SIG-M5 treated with dmso at 0.1 percent for 504 hours (cell line): ENCODE measurements at regions not wholly inside any gene's neighbourhood (a gene's known extent, or its start where the extent isn't known, plus 50 kb on each side); places are given as distances from the start of the nearest gene placed in this dataset.
"Not testable (repeated sequence)": the region's sequence is repeated elsewhere in the genome, so short reads cannot be mapped to it uniquely, and the experiment has no call there.

Experiments used
- DNase-seq: peaks from one replicate; lab custom pipeline; 2025; ENCODE audit not compliant: unreplicated experiment; lab: John Stamatoyannopoulos, UW

DNA sequence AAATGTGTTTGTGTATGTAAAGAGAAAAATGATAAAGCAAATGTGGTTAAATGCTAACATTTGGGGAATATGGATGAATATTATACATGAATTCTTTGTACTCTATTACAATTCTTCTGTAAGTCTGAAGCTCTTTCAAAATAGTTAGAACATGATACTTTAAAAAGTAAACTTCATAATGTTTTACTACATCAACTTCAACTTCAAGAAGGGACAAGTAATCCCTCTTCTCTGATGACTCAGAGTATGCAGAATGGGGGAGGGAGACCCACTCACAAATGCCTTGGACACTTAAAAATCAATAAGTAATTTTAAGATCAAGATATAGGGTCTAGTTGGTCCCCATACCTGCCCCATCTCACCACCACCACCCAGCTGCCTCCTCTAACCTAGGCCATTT, 162.4 kb downstream of the ESM1 start:
- DNase-seq: no peak

- DNase-seq: no peak
Measured at GRCh38 chr5:54822324-54822687, 163.1 kb downstream of the ESM1 start.

GRCh38 chr5:54821445-54822323, 163.7 kb downstream of the ESM1 start:
- no peak for DNase-seq

DNA sequence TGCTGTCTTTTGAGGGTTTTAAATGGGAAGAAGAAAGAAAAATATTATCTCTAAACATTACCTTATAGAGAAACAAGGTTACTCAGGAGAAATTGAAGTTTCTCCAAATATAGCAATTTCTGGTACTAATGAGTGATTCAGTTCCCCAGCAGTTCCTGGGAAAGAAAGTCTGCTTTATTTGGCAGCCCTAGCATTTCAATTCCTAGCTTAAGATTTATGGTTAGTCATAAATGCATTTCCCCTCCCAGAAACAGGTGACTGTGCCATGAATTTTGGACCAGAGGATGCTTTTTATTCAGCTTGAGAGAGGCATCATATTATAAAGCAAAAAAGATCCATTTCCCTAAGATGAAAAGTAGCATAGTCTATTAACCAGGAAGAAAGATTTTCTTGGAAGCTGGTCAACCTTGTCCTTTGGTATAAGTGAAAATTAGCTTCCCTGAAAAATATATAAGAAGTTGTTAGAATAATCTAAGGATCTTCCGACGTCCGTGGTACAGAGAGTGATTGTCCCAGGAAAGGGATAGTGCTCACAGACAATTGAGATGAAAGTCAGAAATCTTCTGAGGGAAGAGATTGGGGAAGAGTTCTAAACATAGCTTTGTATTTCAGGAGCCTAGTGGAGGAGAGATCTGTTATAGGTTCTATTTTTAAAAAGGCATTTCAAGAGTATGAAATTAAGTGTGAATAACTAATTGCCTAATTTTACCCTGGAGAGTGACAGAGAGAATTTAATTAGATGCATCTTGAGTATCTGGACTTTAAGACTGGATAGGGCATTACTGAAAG, 164.9 kb downstream of the ESM1 start:
- DNase-seq: no peak

GRCh38 chr5:54807421-54807820, 178.0 kb downstream of the ESM1 start:
- no peak for DNase-seq

- no peak for DNase-seq
Measured at GRCh38 chr5:54804521-54804920, 180.9 kb downstream of the ESM1 start.

DNA sequence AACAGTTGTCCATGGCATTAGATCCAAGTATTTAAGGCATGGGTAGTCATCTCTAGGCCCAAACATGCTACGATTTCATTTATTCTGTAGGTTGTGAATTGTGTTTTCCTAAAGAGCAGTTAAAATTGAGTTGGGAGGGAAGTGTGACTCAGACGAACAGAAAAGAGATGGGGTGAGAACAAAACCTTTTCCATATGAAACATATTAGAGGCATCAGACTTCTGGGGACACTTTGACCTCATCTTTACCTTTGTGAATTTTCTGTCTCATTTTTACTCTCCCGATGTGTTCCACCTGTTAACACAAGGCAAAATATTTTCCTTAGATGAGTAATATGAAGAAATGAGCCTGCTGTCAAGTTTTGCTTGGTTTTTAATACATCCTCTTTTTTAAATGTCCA, 181.3 kb downstream of the ESM1 start:
- DNase-seq: no peak

- DNase-seq: no peak
Measured at GRCh38 chr5:54803471-54804011, 181.9 kb downstream of the ESM1 start.

- DNase-seq: no peak
Measured at GRCh38 chr5:54799645-54800044, 185.7 kb downstream of the ESM1 start.

DNA sequence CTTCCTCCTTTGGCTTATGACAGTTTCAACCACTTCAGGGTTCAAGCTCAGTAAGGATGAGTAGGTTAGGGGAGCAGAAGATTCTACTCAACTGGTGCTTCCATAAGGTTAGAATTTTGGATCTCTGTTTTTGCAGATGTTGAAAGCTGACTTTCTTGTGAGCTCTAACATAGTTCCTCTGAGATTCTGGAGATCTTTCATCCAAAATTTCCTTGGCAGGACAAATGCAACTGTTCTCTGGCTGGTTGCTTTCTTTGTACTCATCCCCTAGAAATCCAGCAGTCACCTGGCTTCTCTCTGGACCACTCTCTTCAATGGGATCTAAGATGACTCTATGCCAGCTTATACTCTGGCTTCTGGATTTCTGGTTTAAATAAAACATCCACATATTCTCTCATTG, 189.6 kb downstream of the ESM1 start:
- DNase-seq: no peak

DNA sequence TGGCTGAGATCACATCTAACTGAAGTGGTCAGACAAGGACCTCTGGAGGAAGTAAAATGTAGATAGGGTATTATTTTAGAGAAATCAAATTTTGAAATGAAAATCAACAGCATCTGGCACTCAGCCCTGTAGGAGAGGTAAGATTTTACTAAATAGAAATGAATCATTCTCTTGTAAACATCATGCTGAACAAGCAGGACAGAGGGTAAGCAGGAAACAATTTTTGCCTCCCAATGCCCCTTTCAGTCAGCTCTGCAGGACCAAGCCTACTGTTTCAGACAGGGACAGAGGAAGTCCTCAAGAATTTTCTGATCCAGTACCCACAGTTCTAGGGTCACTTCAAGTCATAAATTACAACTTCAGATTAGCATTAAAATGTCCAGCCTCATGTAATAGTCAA, 190.1 kb downstream of the ESM1 start:
- no peak for DNase-seq

DNA sequence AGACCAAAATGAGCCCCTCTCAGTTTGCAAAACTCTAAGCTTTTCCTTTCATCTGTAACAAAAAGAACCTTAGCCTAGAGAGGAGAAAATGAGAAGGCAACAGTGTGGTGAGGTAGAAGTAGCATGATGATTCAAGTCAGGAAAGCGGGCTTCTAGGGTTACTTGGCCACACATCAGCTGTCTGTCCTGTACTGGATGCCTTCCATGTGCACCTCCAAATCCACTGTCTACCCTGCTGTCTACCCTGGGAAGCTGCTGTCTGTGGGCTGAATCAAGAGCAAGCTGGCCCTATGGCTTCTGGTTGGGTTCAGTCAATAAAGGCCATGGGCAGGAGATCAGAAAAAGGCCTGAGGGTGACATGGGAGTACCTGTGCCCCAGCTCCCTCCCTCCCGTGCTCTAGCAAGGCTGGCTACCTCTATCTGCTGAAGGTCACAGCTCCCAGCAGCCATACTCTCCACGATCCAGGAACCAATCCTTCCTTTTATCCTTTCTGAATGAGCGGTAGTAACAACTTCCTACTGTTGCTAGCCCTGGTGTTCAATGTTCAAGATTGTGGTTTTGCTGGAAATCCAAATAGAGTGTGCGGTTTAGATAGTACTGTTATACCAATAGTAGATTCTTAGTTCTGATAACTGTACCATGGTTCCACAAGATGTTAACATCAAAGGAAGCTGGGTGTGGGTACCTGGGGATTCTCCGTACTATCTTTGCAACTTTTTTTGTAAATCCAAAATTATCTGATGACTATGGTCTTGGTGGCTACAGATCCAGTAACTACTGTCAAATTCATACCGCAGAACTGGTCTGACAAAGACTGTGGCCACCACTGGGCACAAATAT, 191.0 kb downstream of the ESM1 start:
- no peak for DNase-seq

GRCh38 chr5:54793468-54794134, 191.8 kb downstream of the ESM1 start:
- DNase-seq: no peak

DNA sequence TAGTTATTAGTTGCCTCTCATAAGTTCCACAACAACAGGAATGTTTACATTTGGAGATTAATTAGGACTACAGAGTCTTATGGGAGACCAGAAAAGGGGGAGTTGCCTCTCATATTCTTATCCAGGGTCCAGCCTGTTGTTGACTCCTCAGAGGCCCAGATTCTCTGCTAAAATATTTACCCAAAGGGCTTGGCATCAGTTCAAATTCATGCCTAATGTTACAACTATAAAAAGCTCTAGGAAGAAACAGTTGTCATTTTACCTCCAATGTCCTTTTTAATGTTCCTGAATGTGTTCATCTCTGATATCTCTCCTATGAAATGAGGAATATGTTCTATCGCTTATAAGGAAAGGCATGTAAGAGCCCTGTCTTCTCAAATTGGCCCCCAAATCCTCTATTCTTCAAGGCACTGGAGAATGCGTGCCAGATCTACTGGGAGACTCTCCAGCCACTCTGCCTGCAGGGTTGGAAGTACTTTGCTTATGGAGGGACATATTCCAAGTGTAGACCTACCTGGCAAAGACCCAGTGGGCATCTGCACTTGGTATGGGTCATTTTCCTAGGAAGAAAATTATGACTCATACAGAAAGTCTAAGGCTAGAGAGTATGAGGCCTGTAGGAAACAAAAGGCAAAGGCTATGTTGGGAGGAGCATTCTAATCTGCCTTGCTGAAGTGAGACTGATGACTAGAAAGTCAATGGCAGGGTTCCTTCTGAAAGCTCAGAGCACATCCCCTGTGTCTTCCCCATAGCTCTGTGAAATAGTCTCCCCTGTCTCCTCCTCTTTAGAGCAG, 192.6 kb downstream of the ESM1 start:
- DNase-seq: no peak

DNA sequence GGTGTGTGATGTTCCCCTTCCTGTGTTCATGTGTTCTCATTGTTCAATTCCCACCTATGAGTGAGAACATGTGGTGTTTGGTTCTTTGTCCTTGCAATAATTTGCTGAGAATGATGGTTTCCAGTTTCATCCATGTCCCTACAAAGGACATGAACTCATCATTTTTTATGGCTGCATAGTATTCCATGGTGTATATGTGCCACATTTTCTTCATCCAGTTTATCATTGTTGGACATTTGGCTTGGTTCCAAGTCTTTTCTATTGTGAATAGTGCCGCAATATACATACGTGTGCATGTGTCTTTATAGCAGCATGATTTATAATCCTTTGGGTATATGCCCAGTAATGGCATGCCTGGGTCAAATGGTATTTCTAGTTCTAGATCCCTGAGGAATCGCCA, 197.5 kb downstream of the ESM1 start:
- not testable (repeated sequence) for DNase-seq

GRCh38 chr5:54785729-54786591, 199.4 kb downstream of the ESM1 start:
- DNase-seq: peak; percentile 49

DNA sequence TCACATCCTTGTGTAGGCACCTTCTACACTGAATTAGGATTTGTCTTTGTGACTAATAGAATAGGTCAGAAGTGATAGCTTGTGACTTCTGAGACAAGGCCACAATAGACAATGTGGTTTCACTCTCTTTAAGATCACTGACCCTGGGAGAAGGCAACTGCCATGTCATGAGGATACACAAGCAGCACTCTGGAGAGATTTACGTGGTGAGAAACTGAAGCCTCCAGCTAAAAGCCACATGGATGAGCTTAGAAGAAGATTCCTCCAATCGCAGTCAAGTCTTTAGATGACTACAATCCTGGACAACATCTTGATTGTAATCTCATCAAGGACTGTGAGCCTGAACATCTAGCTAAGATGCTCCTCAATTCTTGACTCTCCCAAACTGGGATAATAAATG, 206.6 kb downstream of the ESM1 start:
- no peak for DNase-seq

GRCh38 chr5:54775645-54776044, 209.7 kb downstream of the ESM1 start:
- no peak for DNase-seq
